Uterus (tissue), 3 donors: ENCODE measurements at regions not wholly inside any gene's neighbourhood (a gene's known extent, or its start where the extent isn't known, plus 50 kb on each side); places are given as distances from the start of the nearest gene placed in this dataset.

Source experiments
- DNase-seq, 2 donors: peaks; one replicate each; pipeline ENCODE4 v3.0.0-alpha.2; 2019 to 2020
- H3K27ac ChIP-seq, 2 donors: fragments of 200-600 bp; sonication (generic); 1 replicate in 1 of 2; 2 replicates in 1 of 2; pipeline ENCODE4 v1.5.1; 2016 to 2018
- H3K27me3 ChIP-seq, 2 donors: fragments of 200-600 bp; sonication (generic); one replicate each; pipeline ENCODE4 v1.5.1; 2018 to 2019; ENCODE audit warnings: control low read depth in 1 of 2
- H3K36me3 ChIP-seq, 2 donors: fragments of 200-600 bp; sonication (generic); one replicate each; pipeline ENCODE4 v1.5.1; 2019; ENCODE audit warnings: control low read depth in 1 of 2
- H3K4me1 ChIP-seq, 2 donors: fragments of 200-600 bp; sonication (generic); one replicate each; pipeline ENCODE4 v1.5.1; 2018 to 2019; ENCODE audit warnings: control low read depth in 1 of 2
- H3K4me3 ChIP-seq, 2 donors: fragments of 200-600 bp; sonication (generic); 1 replicate in 1 of 2; 2 replicates in 1 of 2; pipeline ENCODE4 v1.5.1; 2018 to 2019; ENCODE audit warnings: mild to moderate bottlenecking in 1 of 2
- H3K9me3 ChIP-seq, 2 donors: fragments of 200-600 bp; sonication (generic); one replicate each; pipeline ENCODE4 v1.5.1; 2019; ENCODE audit warnings: control low read depth in 1 of 2
- POLR2A ChIP-seq, 2 donors: fragments of 450-650 bp; IDR thresholded peaks; one replicate each; pipeline ENCODE4 v1.6.1; 2016; ENCODE audit warnings: antibody characterized with exemption in 2 of 2, mild to moderate bottlenecking in 1 of 2, moderate library complexity in 1 of 2
- intact Hi-C: fragments of 100-400 bp; cut with DNase I; formaldehyde crosslinking; loops from one replicate; pipeline ENCODE4 v1.15.1; 2023; ENCODE audit warnings: low total_unique reads
- TF ChIP-seq, protein P1 (sequence below), 4 experiments: fragments of 200-600 bp in 2 of 4; fragments of 450-650 bp in 2 of 4; sonication (generic) in 2 of 4; IDR thresholded peaks; one replicate each; pipeline ENCODE4 v1.5.1; 2016 to 2019; ENCODE audit warnings: antibody characterized with exemption in 4 of 4, mild to moderate bottlenecking in 2 of 4, moderate library complexity in 1 of 4
- donor health status: DM: yes; HTN: yes; CAD: no.

- H3K4me1 ChIP-seq, result no peaks in the 10 kb centered on the region
- intact Hi-C loops, result no loop called here
- H3K27me3 ChIP-seq, result no peaks in the 10 kb centered on the region
- H3K36me3 ChIP-seq, result no peaks in the 10 kb centered on the region
- TF ChIP-seq, protein P1, sequence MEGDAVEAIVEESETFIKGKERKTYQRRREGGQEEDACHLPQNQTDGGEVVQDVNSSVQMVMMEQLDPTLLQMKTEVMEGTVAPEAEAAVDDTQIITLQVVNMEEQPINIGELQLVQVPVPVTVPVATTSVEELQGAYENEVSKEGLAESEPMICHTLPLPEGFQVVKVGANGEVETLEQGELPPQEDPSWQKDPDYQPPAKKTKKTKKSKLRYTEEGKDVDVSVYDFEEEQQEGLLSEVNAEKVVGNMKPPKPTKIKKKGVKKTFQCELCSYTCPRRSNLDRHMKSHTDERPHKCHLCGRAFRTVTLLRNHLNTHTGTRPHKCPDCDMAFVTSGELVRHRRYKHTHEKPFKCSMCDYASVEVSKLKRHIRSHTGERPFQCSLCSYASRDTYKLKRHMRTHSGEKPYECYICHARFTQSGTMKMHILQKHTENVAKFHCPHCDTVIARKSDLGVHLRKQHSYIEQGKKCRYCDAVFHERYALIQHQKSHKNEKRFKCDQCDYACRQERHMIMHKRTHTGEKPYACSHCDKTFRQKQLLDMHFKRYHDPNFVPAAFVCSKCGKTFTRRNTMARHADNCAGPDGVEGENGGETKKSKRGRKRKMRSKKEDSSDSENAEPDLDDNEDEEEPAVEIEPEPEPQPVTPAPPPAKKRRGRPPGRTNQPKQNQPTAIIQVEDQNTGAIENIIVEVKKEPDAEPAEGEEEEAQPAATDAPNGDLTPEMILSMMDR (IDR thresholded peaks at IDR 0.05), result no peak
- no peak for TF ChIP-seq POLR2A (IDR thresholded peaks at IDR 0.05)
- no peaks in the 10 kb centered on the region for H3K9me3 ChIP-seq
- no peak overlapping the region for H3K4me3 ChIP-seq
- H3K27ac ChIP-seq, result no peak overlapping the region
- DNase-seq, result no peak
These were observed 182.8 kb downstream of the ST6GAL2 start for GRCh38 chr2:106703161-106703560.

GRCh38 chr2:106704798-106705197 lies 181.2 kb downstream of the ST6GAL2 start:
- TF ChIP-seq, protein P1 (IDR thresholded peaks at IDR 0.05), result no peak
- TF ChIP-seq POLR2A (IDR thresholded peaks at IDR 0.05), result no peak
- no peak overlapping the region for H3K4me3 ChIP-seq
- no peak overlapping the region for H3K27ac ChIP-seq
- H3K36me3 ChIP-seq, result no peaks in the 10 kb centered on the region
- no peaks in the 10 kb centered on the region for H3K27me3 ChIP-seq
- no peak for DNase-seq
- H3K9me3 ChIP-seq, result no peaks in the 10 kb centered on the region
- intact Hi-C loops, result no loop called here
- H3K4me1 ChIP-seq, result no peaks in the 10 kb centered on the region

GRCh38 chr2:106705877-106706276 lies 180.1 kb downstream of the ST6GAL2 start:
- Histone ChIP-seq H3K9me3 (no peaks in the 10 kb centered on the region), H3K4me3 (no peak overlapping the region), H3K27me3 (no peaks in the 10 kb centered on the region), H3K36me3 (no peaks in the 10 kb centered on the region), H3K27ac (no peak overlapping the region), H3K4me1 (no peaks in the 10 kb centered on the region)
- TF ChIP-seq, protein P1 (IDR thresholded peaks at IDR 0.05), result no peak
- intact Hi-C loops, result no loop called here
- DNase-seq, result no peak

GRCh38 chr2:106706283-106706682 lies 179.7 kb downstream of the ST6GAL2 start:
- H3K4me1 ChIP-seq, result no peaks in the 10 kb centered on the region
- intact Hi-C loops, result no loop called here
- no peaks in the 10 kb centered on the region for H3K36me3 ChIP-seq
- no peak overlapping the region for H3K27ac ChIP-seq
- TF ChIP-seq POLR2A (IDR thresholded peaks at IDR 0.05), result no peak
- TF ChIP-seq, protein P1 (IDR thresholded peaks at IDR 0.05), result no peak
- no peaks in the 10 kb centered on the region for H3K9me3 ChIP-seq
- no peak for DNase-seq
- H3K27me3 ChIP-seq, result no peaks in the 10 kb centered on the region
- no peak overlapping the region for H3K4me3 ChIP-seq

GRCh38 chr2:106708209-106708608 lies 177.8 kb downstream of the ST6GAL2 start:
- TF ChIP-seq, protein P1 (IDR thresholded peaks at IDR 0.05), result no peak
- no peak for TF ChIP-seq POLR2A (IDR thresholded peaks at IDR 0.05)
- no peaks in the 10 kb centered on the region for H3K36me3 ChIP-seq

More at GRCh38 chr2:106708209-106708608, 177.8 kb downstream of the ST6GAL2 start:
- intact Hi-C loops, result no loop called here
- Histone ChIP-seq H3K4me3 (no peak overlapping the region), H3K27ac (no peak overlapping the region), H3K27me3 (no peaks in the 10 kb centered on the region), H3K4me1 (no peaks in the 10 kb centered on the region), H3K9me3 (no peaks in the 10 kb centered on the region)
- no peak for DNase-seq
